ENCODE measurements at regions not wholly inside any gene's neighbourhood (a gene's known extent, or its start where the extent isn't known, plus 50 kb on each side); places are given as distances from the start of the nearest gene placed in this dataset.
A peak's percentile ranks its signal among the peaks of the same experiment; 100 is the strongest.

- no peak for DNase-seq
Measured at GRCh38 chr1:40914927-40915569, 52.9 kb upstream of the CITED4 start.

DNA sequence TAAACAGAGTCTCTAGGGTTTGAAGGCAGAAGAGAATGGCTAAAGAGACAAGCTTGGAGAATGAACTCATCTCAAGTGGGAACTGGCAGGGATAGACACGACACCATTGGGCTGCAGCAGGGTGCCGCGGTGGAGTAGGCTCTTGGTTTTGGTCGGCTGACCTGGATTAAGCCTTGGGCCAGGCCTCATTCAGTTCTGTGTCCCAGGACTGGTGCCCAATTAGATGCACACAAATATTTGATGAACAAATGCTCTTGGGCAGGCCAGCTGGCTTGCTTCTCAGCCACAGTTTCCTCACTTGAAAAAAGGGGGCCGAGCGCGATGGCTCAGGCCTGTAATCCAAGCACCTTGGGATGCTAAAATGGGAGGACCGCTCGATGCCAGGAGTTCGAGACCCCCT is 53.4 kb upstream of the CITED4 start:
- no peak for DNase-seq

GRCh38 chr1:40917995-40918711 is 56.0 kb upstream of the CITED4 start:
- no peak for DNase-seq

- peak; percentile 79 for DNase-seq
Measured at GRCh38 chr1:40919475-40920011, 57.4 kb upstream of the CITED4 start.

- no peak for DNase-seq
Measured at GRCh38 chr1:40921522-40921921, 58.0 kb upstream of the CTPS1 start.

DNA sequence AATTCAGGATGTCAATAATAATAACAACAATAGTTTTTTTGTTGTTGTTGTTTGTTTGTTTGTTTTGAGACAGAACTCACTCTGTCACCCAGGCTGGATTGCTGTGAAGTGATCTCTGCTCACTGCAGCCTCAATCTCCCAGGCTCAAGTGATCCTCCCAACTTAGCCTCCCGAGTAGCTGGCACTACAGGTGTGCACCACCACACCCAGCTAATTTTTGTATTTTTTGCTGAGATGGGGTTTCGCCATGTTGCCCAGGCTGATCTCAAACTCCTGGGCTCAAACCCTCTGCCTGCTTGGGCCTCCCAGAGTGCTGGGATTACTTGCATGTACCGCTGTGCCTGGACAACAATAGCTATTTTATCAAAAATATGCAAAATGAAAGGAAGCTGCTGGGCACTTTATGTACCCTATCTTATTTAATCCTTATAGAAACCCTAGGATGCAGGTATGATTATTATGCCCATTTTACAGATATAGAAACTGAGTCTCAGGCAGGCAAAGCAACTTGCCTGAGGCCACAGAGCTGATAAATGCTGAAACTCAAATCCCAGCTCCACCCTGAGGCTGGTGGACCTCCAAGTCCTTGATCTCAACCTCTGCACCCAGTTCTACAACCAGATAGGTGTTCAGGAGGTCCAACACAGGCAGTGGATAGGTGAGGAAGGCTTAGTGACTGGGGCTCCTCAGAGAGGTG is 57.4 kb upstream of the CTPS1 start:
- no peak for DNase-seq

GRCh38 chr1:40922969-40923368 is 56.5 kb upstream of the CTPS1 start:
- no peak for DNase-seq

GRCh38 chr1:40923511-40924020 is 55.9 kb upstream of the CTPS1 start:
- DNase-seq: no peak

DNA sequence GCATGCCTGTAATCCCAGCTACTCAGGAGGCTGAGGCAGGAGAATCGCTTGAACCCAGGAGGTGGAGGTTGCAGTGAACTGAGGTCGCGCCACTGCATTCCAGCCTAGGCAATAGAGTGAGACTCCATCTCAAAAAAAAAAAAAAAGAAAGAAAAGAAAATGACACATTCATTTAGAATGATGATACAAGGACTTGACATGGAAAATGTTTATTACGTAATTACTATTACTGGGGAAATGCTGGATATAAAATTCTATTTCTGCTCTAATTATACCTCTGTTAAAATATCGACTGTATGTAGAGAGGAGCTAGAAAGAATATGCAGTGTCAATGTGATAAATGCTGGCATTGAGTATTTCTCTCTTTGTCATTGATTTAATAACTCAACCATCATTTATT is 54.7 kb upstream of the CTPS1 start:
- DNase-seq: no peak

- no peak for DNase-seq
Measured at GRCh38 chr1:40925834-40926410, 53.6 kb upstream of the CTPS1 start.

GRCh38 chr1:40926441-40926840 is 53.1 kb upstream of the CTPS1 start:
- no peak for DNase-seq

DNA sequence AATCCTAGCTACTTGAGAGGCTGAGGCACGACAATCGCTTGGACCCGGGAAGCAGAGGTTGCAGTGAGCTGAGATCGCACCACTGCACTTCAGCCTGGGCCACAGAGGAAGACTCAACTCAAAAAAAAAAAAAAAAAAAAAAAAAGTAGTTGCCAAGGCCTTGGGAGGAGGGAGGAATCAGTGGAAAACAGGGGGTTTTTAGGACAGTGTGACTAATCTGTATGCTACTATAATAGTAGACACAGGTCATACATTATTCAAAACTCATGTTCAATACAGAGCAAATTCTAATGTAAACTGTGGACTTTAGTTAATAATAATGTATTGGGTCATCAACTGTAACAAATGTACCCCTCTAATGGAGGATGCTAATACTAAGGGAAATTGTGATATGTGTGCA is 51.7 kb upstream of the CTPS1 start:
- DNase-seq: no peak

DNA sequence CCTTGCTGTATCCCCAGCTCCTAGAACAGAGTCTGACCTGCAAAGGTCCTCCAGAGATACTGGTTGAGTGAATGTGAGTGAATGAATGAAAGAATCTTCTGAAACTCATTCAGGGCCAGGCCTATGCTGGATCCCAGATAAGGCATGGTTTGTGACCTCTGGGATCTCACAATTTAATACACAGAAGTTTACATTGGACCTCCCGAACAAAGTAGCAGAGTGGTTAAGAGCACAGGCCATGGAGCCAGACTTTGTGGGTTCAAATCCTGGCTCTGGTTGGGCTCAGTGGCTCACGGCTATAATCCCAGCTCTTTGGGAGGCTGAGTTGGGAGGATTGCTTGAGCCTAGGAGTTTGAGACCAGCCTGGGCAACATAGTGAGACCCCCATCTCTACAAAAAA is 50.8 kb upstream of the CTPS1 start:
- no peak for DNase-seq

DNA sequence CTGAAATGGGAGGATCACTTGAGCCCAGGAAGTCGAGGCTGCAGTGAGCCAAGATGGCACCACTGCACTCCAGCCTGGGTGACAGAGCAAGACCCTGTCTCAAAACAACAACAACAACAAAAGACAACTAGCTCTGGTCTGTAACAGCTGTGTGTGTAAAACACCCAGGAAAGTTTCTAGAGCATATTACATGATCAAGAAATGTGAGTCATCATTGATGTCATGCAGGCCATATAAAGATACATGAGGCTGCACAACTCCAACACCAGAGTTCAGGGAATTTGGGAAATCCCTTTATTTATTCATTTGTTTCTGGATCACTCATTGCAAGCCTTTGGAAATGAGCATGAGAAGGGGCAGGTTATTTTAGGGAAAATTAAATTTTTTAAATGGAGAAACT is 50.3 kb upstream of the CTPS1 start:
- DNase-seq: no peak

Data from islet precursor cell (in vitro differentiated cells).